ENCODE measurements at regions not wholly inside any gene's neighbourhood (a gene's known extent, or its start where the extent isn't known, plus 50 kb on each side); places are given as distances from the start of the nearest gene placed in this dataset.

GRCh38 chr13:64276232-64276631 lies 2860.6 kb upstream of the PCDH20 start:
- no peak for DNase-seq (ENCODE audit: low read depth in 1 of 2, low spot score in 1 of 2)

GRCh38 chr13:64274481-64275217 lies 2859.0 kb upstream of the PCDH20 start:
- no peaks in the 10 kb centered on the region for H3K9me3 ChIP-seq (ENCODE audit: low read depth)
- no peaks in the 10 kb centered on the region for H3K36me3 ChIP-seq
- no peak for TF ChIP-seq CTCF (IDR thresholded peaks at IDR 0.05; ENCODE audit: low read depth, low read length)
- no peaks in the 10 kb centered on the region for H3K4me1 ChIP-seq (ENCODE audit: low read depth)
- no peaks in the 10 kb centered on the region for H3K27me3 ChIP-seq
- H3K4me3 ChIP-seq, result no peak overlapping the region
- DNase-seq (ENCODE audit: low read depth in 1 of 2, low spot score in 1 of 2), result peak; percentile 23 to 56
- peak overlapping the region; percentile 13 for H3K27ac ChIP-seq

More at GRCh38 chr13:64276232-64276631, 2860.6 kb upstream of the PCDH20 start:
- Histone ChIP-seq H3K27ac (no peak overlapping the region), H3K27me3 (no peaks in the 10 kb centered on the region), H3K9me3 (ENCODE audit: low read depth) (no peaks in the 10 kb centered on the region), H3K4me1 (ENCODE audit: low read depth) (no peaks in the 10 kb centered on the region), H3K4me3 (no peak overlapping the region), H3K36me3 (no peaks in the 10 kb centered on the region)
- TF ChIP-seq CTCF (IDR thresholded peaks at IDR 0.05; ENCODE audit: low read depth, low read length), result no peak

- DNase-seq (ENCODE audit: low read depth in 1 of 2, low spot score in 1 of 2), result no peak
- no peak for TF ChIP-seq CTCF (IDR thresholded peaks at IDR 0.05; ENCODE audit: low read depth, low read length)
- no peaks in the 10 kb centered on the region for H3K36me3 ChIP-seq
- no peaks in the 10 kb centered on the region for H3K27me3 ChIP-seq
- no peak overlapping the region for H3K27ac ChIP-seq
- H3K9me3 ChIP-seq (ENCODE audit: low read depth), result no peaks in the 10 kb centered on the region
- H3K4me1 ChIP-seq (ENCODE audit: low read depth), result no peaks in the 10 kb centered on the region
- no peak overlapping the region for H3K4me3 ChIP-seq
Measured at GRCh38 chr13:64273780-64274179, 2858.1 kb upstream of the PCDH20 start.

DNA sequence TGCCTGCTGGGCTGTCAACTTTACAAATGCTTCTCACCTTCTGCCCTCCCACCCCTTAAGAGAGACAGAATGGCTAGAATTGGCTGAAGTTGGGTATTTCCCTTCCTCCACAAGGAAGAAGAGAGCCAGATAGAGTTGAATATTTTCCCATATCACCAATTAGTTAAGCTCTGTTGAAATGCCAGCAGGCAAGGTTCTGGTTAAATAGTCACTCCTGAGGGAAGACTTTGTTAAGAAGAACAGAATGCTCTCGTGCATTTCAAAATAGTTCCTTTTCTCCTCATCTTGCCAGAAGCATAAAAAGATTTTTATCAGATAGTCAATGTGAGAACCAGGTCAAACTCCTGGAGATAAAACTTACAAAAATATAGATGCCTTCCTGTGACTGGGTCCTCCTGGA lies 2857.0 kb upstream of the PCDH20 start:
- Histone ChIP-seq H3K27ac (no peak overlapping the region), H3K4me3 (no peak overlapping the region), H3K4me1 (ENCODE audit: low read depth) (no peaks in the 10 kb centered on the region), H3K27me3 (no peaks in the 10 kb centered on the region), H3K9me3 (ENCODE audit: low read depth) (no peaks in the 10 kb centered on the region), H3K36me3 (no peaks in the 10 kb centered on the region)
- no peak for DNase-seq (ENCODE audit: low read depth in 1 of 2, low spot score in 1 of 2)
- TF ChIP-seq CTCF (IDR thresholded peaks at IDR 0.05; ENCODE audit: low read depth, low read length), result no peak

DNA sequence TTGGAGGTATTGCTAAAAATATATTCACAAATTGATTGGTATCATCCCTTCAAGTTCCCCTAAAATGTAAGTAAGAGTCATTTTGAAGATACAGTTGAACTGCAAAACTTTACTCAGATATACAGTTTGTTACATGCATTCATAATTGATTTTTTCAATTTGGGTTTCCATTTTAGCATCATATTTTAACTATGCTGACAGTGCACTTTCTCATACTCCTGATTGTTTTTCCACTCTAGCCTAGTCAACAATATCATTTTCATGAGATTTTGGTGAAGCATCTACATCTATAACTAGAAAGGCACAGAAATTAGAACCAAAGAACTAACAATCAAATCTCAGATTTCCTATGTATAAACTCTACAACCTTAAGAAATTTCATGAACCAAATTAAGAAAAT lies 2850.4 kb upstream of the PCDH20 start:
- TF ChIP-seq CTCF (IDR thresholded peaks at IDR 0.05; ENCODE audit: low read depth, low read length), result no peak
- no peak for DNase-seq (ENCODE audit: low read depth in 1 of 2, low spot score in 1 of 2)
- Histone ChIP-seq H3K27me3 (no peaks in the 10 kb centered on the region), H3K27ac (no peak overlapping the region), H3K4me1 (ENCODE audit: low read depth) (no peaks in the 10 kb centered on the region), H3K36me3 (no peaks in the 10 kb centered on the region), H3K9me3 (ENCODE audit: low read depth) (no peaks in the 10 kb centered on the region), H3K4me3 (no peak overlapping the region)
